GM13976 (cell line): ENCODE measurements at regions not wholly inside any gene's neighbourhood (a gene's known extent, or its start where the extent isn't known, plus 50 kb on each side); places are given as distances from the start of the nearest gene placed in this dataset.

Experiments used
- DNase-seq: peaks from one replicate; pipeline ENCODE4 v3.0.0; 2012; ENCODE audit warnings: low spot score
- in situ Hi-C: fragments of 300-500 bp; cut with MboI; formaldehyde crosslinking; loops from one replicate; pipeline ENCODE4 v1.12.0; 2022; ENCODE audit warnings: low sequenced_read_pairs, mixed read lengths, inconsistent platforms; ENCODE audit not compliant: unreplicated experiment
- TF ChIP-seq, protein P1 (sequence below): IDR thresholded peaks from 2 replicates; pipeline ENCODE4 v1.5.1; 2012; ENCODE audit warnings: borderline replicate concordance, mild to moderate bottlenecking; ENCODE audit not compliant: insufficient read depth; ENCODE audit errors: extremely low read depth, missing control alignments, control extremely low read depth

GRCh38 chr4:1517592-1518411 is 111.6 kb upstream of the NKX1-1 start:
- in situ Hi-C loops, result no loop called here
- DNase-seq, result no peak
- TF ChIP-seq, protein P1, sequence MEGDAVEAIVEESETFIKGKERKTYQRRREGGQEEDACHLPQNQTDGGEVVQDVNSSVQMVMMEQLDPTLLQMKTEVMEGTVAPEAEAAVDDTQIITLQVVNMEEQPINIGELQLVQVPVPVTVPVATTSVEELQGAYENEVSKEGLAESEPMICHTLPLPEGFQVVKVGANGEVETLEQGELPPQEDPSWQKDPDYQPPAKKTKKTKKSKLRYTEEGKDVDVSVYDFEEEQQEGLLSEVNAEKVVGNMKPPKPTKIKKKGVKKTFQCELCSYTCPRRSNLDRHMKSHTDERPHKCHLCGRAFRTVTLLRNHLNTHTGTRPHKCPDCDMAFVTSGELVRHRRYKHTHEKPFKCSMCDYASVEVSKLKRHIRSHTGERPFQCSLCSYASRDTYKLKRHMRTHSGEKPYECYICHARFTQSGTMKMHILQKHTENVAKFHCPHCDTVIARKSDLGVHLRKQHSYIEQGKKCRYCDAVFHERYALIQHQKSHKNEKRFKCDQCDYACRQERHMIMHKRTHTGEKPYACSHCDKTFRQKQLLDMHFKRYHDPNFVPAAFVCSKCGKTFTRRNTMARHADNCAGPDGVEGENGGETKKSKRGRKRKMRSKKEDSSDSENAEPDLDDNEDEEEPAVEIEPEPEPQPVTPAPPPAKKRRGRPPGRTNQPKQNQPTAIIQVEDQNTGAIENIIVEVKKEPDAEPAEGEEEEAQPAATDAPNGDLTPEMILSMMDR, result no peak

GRCh38 chr4:1516881-1517480 is 110.7 kb upstream of the NKX1-1 start:
- TF ChIP-seq, protein P1, result no peak
- DNase-seq, result no peak
- in situ Hi-C loops, result no loop called here

- in situ Hi-C loops, result no loop called here
- TF ChIP-seq, protein P1, result no peak
- DNase-seq, result no peak
Observed at GRCh38 chr4:1516261-1516660, 110.0 kb upstream of the NKX1-1 start.

DNA sequence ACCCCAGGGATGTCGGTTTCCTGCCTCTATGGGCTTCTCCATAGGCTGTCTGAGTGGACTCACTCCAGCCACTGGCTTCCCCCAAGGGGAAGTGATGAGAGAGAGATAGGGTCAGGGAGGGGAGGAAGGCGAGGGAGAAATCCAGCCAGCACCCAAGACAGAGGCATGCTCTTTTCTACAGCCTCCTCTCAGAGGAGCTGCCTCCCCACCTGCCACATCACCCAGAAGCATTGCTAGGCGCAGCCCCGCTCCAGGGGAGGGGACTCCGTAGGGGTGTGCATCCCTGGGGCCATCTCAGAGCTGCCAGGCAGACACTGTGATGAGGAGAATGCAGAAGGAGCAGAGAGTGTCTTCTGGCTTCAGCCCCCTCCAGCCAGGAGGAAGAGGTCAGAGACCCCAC is 109.5 kb upstream of the NKX1-1 start:
- in situ Hi-C loops, result no loop called here
- TF ChIP-seq, protein P1, result no peak
- DNase-seq, result no peak

GRCh38 chr4:1515156-1515555 is 108.9 kb upstream of the NKX1-1 start:
- TF ChIP-seq, protein P1, result no peak
- in situ Hi-C loops, result no loop called here
- DNase-seq, result no peak

- TF ChIP-seq, protein P1, result no peak
- DNase-seq, result no peak
- in situ Hi-C loops, result no loop called here
Observed at GRCh38 chr4:1514612-1515011, 108.4 kb upstream of the NKX1-1 start.
